T-helper 2 cell treated with Interferon-gamma antibody and Interleukin-4, amounts not matched to agents 5 μg/mL and 100 μg/mL, for 36 hours (primary cell): ENCODE measurements at regions not wholly inside any gene's neighbourhood (a gene's known extent, or its start where the extent isn't known, plus 50 kb on each side); places are given as distances from the start of the nearest gene placed in this dataset.

Experiments
- DNase-seq: peaks from one replicate; pipeline ENCODE4 v3.0.0; 2021; ENCODE audit warnings: low spot score
- H3K27ac Mint-ChIP-seq: one replicate; pipeline ENCODE4 v1.8.0; 2021; ENCODE audit warnings: mild to moderate bottlenecking, mixed read lengths
- H3K27me3 Mint-ChIP-seq: one replicate; pipeline ENCODE4 v1.8.0; 2021; ENCODE audit warnings: low read depth, mixed read lengths
- H3K36me3 Mint-ChIP-seq: one replicate; pipeline ENCODE4 v1.8.0; 2021; ENCODE audit warnings: low read depth, mixed read lengths
- H3K4me1 Mint-ChIP-seq: one replicate; pipeline ENCODE4 v1.8.0; 2021; ENCODE audit warnings: low read depth, mixed read lengths
- H3K4me3 Mint-ChIP-seq: one replicate; pipeline ENCODE4 v1.8.0; 2022; ENCODE audit warnings: mild to moderate bottlenecking, moderate library complexity, mixed read lengths
- H3K9me3 Mint-ChIP-seq: one replicate; pipeline ENCODE4 v1.8.0; 2021; ENCODE audit warnings: mixed read lengths

DNA sequence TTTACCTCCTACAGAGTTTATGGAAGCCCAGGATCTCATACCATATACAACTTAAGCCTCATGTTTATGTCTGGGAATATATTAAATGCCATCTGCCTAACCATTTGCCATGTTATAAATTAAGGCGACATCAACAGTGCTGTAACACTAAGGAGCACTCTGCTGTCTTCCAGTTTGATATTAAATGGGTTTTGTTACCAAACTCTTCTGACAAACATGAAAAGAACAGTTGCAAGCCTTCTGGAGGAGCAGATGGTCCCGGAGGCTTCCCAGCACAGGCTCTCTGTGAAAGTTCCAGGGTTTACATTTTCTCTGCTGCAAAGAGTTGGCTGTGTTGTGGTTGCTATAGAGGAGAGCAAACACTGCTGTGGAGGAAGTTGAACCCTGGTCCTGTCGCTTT is 545.3 kb upstream of the SALL1 start:
- H3K27me3 Mint-ChIP-seq: no peaks in the 10 kb centered on the region
- no peaks in the 10 kb centered on the region for H3K36me3 Mint-ChIP-seq
- no peak for DNase-seq
- H3K9me3 Mint-ChIP-seq: peaks cover 44% of the 10 kb centered on the region
- no peaks in the 10 kb centered on the region for H3K4me1 Mint-ChIP-seq
- no peak overlapping the region for H3K4me3 Mint-ChIP-seq
- H3K27ac Mint-ChIP-seq: no peak overlapping the region

GRCh38 chr16:51691109-51691508 is 540.0 kb upstream of the SALL1 start:
- Mint-ChIP-seq H3K36me3 (no peaks in the 10 kb centered on the region), H3K4me1 (no peaks in the 10 kb centered on the region), H3K27me3 (no peaks in the 10 kb centered on the region), H3K27ac (no peak overlapping the region), H3K4me3 (no peak overlapping the region), H3K9me3 (peaks cover 66% of the 10 kb centered on the region)
- DNase-seq: no peak

DNA sequence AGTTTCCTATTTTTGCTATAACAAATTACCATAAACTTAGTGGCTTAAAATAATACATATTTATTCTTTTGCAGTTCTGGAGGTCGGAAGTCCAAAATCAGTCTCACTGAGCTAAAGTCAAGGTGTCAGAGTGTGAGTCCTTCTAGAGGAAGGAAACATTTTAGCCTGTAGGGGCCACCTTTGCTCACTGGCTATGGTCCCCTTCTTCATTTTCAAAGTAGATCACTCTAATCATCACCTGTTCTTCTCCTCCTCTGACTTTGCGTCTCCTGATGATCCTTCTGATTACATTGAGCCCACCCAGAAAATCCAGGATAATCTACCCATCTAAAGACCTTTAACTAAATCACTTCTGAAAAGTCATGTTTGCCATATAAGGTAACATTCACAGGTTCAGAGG is 534.4 kb upstream of the SALL1 start:
- H3K36me3 Mint-ChIP-seq: no peaks in the 10 kb centered on the region
- no peak overlapping the region for H3K27ac Mint-ChIP-seq
- H3K4me1 Mint-ChIP-seq: no peaks in the 10 kb centered on the region
- peaks cover 43% of the 10 kb centered on the region for H3K9me3 Mint-ChIP-seq
- no peak for DNase-seq
- no peak overlapping the region for H3K4me3 Mint-ChIP-seq
- H3K27me3 Mint-ChIP-seq: no peaks in the 10 kb centered on the region

DNA sequence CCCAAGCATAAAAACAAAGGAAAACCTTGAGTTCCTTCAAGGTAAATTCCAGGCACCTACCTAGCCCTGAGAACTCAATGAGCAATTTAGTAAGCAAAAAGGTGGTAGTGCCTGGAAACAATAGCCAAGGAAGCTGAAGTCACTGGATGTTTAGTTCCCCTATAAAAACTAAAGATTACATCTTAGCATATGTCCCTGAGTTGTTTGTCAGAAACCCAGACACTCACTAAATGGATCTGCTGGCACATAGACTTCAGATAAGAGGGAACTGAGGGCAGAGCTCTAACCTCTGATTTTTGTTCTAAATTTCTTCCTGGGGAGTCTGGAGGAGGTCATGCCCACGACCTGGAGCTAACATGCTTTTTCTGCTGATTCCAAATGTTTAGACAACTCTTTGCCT is 532.8 kb upstream of the SALL1 start:
- Mint-ChIP-seq H3K27me3 (no peaks in the 10 kb centered on the region), H3K9me3 (peaks cover 39% of the 10 kb centered on the region), H3K4me1 (no peaks in the 10 kb centered on the region), H3K27ac (no peak overlapping the region), H3K4me3 (no peak overlapping the region), H3K36me3 (no peaks in the 10 kb centered on the region)
- DNase-seq: no peak

GRCh38 chr16:51682905-51683304 is 531.8 kb upstream of the SALL1 start:
- H3K36me3 Mint-ChIP-seq: no peaks in the 10 kb centered on the region
- no peaks in the 10 kb centered on the region for H3K4me1 Mint-ChIP-seq
- peaks cover 40% of the 10 kb centered on the region for H3K9me3 Mint-ChIP-seq
- H3K4me3 Mint-ChIP-seq: no peak overlapping the region
- DNase-seq: no peak
- H3K27me3 Mint-ChIP-seq: no peaks in the 10 kb centered on the region
- H3K27ac Mint-ChIP-seq: no peak overlapping the region

DNA sequence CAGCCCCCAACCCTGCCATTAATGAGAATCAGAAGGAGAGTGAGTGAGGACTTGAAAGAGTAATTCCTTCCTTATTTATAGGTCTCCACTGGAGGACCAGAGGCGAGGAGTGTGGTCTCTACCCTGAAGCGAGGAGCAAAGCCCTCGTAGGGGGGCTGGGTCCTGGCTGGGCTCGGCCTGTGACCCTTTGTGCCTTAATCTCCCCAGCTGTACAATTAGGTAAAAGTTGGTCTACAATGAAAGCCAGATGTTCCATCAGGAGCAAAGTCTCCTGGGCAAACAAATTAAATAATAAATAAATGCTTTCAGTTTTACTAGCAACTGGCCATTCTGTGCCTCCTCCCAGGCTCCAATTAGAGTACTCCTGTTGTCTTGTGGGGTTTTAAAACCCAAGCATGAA is 523.5 kb upstream of the SALL1 start:
- DNase-seq: no peak
- H3K9me3 Mint-ChIP-seq: peaks cover 32% of the 10 kb centered on the region
- no peak overlapping the region for H3K4me3 Mint-ChIP-seq
- H3K27me3 Mint-ChIP-seq: no peaks in the 10 kb centered on the region
- no peaks in the 10 kb centered on the region for H3K36me3 Mint-ChIP-seq
- H3K4me1 Mint-ChIP-seq: no peaks in the 10 kb centered on the region
- no peak overlapping the region for H3K27ac Mint-ChIP-seq

GRCh38 chr16:51670527-51670926 is 519.5 kb upstream of the SALL1 start:
- H3K9me3 Mint-ChIP-seq: peaks cover 43% of the 10 kb centered on the region
- no peak overlapping the region for H3K27ac Mint-ChIP-seq
- no peaks in the 10 kb centered on the region for H3K4me1 Mint-ChIP-seq
- H3K27me3 Mint-ChIP-seq: no peaks in the 10 kb centered on the region
- DNase-seq: no peak
- H3K4me3 Mint-ChIP-seq: no peak overlapping the region
- H3K36me3 Mint-ChIP-seq: no peaks in the 10 kb centered on the region

GRCh38 chr16:51666821-51667220 is 515.8 kb upstream of the SALL1 start:
- Mint-ChIP-seq H3K4me1 (no peaks in the 10 kb centered on the region), H3K36me3 (no peaks in the 10 kb centered on the region), H3K4me3 (no peak overlapping the region), H3K27ac (no peak overlapping the region), H3K27me3 (no peaks in the 10 kb centered on the region), H3K9me3 (peaks cover 33% of the 10 kb centered on the region)
- DNase-seq: no peak

DNA sequence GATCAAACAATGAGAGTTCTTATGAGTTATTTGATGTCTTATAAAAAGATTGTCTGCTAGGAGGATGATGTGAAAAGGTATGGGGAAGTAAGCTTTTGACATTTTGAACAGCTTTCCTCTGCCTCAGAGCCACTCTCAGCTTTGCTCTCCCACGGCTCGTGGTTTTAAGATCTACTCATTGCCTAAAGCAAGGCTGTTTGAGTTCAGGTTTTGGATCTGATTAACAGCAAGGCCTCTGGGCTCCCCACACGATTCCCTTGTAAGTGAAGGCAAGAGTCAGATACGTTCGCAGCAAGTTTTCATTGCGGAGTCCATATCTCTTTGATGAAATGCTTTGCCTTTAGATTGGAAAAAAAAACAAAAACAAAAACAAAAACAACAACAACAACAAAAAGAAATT is 515.0 kb upstream of the SALL1 start:
- peaks cover 33% of the 10 kb centered on the region for H3K9me3 Mint-ChIP-seq
- no peaks in the 10 kb centered on the region for H3K4me1 Mint-ChIP-seq
- no peak for DNase-seq
- H3K36me3 Mint-ChIP-seq: no peaks in the 10 kb centered on the region
- no peaks in the 10 kb centered on the region for H3K27me3 Mint-ChIP-seq
- H3K4me3 Mint-ChIP-seq: no peak overlapping the region
- H3K27ac Mint-ChIP-seq: no peak overlapping the region

GRCh38 chr16:51665436-51665998 is 514.4 kb upstream of the SALL1 start:
- Mint-ChIP-seq H3K36me3 (no peaks in the 10 kb centered on the region), H3K9me3 (peaks cover 36% of the 10 kb centered on the region), H3K27ac (no peak overlapping the region), H3K27me3 (no peaks in the 10 kb centered on the region), H3K4me3 (no peak overlapping the region), H3K4me1 (no peaks in the 10 kb centered on the region)
- no peak for DNase-seq

DNA sequence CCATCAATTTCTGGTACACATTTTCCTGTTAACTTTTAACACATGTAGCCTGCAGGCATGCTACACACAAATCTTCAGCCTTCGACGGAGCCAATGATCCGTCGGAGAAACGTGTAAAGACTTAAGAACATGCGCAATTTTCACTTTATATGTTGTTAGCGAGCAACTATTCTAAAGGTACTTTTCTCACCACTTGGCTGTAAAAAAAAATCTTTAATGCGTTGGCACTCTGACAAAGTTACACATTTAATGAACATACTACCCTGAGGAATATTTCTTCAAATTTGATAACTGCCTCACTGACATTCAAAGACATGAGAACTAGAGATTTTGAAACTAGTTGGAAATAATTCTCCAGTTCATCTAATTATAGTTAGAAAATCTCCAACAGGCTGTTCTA is 507.5 kb upstream of the SALL1 start:
- no peaks in the 10 kb centered on the region for H3K27me3 Mint-ChIP-seq
- H3K36me3 Mint-ChIP-seq: no peaks in the 10 kb centered on the region
- H3K27ac Mint-ChIP-seq: no peak overlapping the region
- DNase-seq: no peak
- peaks cover 25% of the 10 kb centered on the region for H3K9me3 Mint-ChIP-seq
- no peak overlapping the region for H3K4me3 Mint-ChIP-seq
- H3K4me1 Mint-ChIP-seq: no peaks in the 10 kb centered on the region

- Mint-ChIP-seq H3K36me3 (no peaks in the 10 kb centered on the region), H3K4me1 (no peaks in the 10 kb centered on the region), H3K4me3 (no peak overlapping the region), H3K9me3 (peaks cover 27% of the 10 kb centered on the region), H3K27me3 (no peaks in the 10 kb centered on the region), H3K27ac (no peak overlapping the region)
- no peak for DNase-seq
Measured at GRCh38 chr16:51657848-51658247, 506.8 kb upstream of the SALL1 start.

DNA sequence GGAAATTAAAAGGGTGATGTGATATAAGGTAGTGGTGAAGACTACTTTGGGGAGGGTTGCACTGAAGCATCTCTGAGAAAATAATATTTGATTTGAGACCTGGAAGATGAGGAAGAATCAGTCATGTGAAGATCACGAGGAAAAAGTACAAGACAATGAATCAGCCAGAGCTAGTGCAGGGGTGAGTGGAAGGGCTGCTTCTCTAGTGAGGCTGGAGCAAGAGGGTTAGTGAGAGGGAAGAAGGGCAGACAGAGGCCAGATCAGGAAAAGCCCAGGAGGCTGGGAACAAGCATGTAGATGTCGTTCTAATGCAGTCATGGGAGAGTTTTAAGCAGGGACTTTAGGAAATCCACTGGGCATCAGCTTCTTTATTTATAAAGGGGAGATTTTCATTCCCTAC is 504.2 kb upstream of the SALL1 start:
- no peaks in the 10 kb centered on the region for H3K36me3 Mint-ChIP-seq
- H3K4me1 Mint-ChIP-seq: no peaks in the 10 kb centered on the region
- H3K4me3 Mint-ChIP-seq: no peak overlapping the region
- no peak for DNase-seq
- H3K9me3 Mint-ChIP-seq: peaks cover 25% of the 10 kb centered on the region
- H3K27ac Mint-ChIP-seq: no peak overlapping the region
- H3K27me3 Mint-ChIP-seq: no peaks in the 10 kb centered on the region

- no peaks in the 10 kb centered on the region for H3K36me3 Mint-ChIP-seq
- H3K27ac Mint-ChIP-seq: no peak overlapping the region
- DNase-seq: no peak
- no peaks in the 10 kb centered on the region for H3K4me1 Mint-ChIP-seq
- no peak overlapping the region for H3K4me3 Mint-ChIP-seq
- H3K27me3 Mint-ChIP-seq: no peaks in the 10 kb centered on the region
- H3K9me3 Mint-ChIP-seq: peaks cover 16% of the 10 kb centered on the region
Measured at GRCh38 chr16:51651061-51651466, 500.0 kb upstream of the SALL1 start.

DNA sequence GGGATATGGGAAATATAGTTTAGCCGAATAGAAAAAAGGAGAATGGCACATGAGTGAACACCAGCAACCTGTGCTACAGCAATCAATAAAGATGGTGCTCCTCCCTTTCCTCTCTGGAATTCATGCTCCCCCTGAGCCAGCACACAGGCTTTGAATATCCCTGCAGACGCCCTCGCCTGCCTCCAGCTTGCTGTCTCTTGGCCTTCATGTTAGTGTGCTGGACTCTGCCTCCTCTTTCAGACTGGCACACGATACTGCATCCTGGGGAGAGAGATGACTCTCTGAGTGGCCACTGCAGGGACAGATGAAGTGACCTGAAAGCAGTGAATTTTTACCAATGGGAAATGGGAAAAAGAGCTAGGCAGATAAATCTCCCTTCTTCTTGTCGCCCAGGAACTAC is 498.6 kb upstream of the SALL1 start:
- Mint-ChIP-seq H3K27ac (no peak overlapping the region), H3K4me3 (no peak overlapping the region), H3K9me3 (peaks cover 11% of the 10 kb centered on the region), H3K4me1 (no peaks in the 10 kb centered on the region), H3K36me3 (no peaks in the 10 kb centered on the region), H3K27me3 (no peaks in the 10 kb centered on the region)
- no peak for DNase-seq
